BJ (cell line): ENCODE measurements at regions not wholly inside any gene's neighbourhood (a gene's known extent, or its start where the extent isn't known, plus 50 kb on each side); places are given as distances from the start of the nearest gene placed in this dataset.

Source experiments
- CTCF ChIA-PET: fragments of 350-600 bp; formaldehyde crosslinking; extraction: SDS; loops from one replicate; lab custom pipeline; 2021; ENCODE audit warnings: antibody characterized with exemption, inconsistent platforms; lab: Yijun Ruan, JAX
- POLR2A ChIA-PET: fragments of 300-600 bp; sonication (Branson Sonifier 250); formaldehyde crosslinking; extraction: SDS; loops from one replicate; lab custom pipeline; 2021; ENCODE audit warnings: antibody characterized with exemption; lab: Charles Lee
- DNase-seq: peaks from one replicate; pipeline ENCODE4 v3.0.0-alpha.2; 2011; ENCODE audit warnings: low read depth
- H3K27me3 ChIP-seq: 2 replicates; pipeline ENCODE4 v1.6.0; 2011; ENCODE audit warnings: low read length; ENCODE audit not compliant: control insufficient read depth, insufficient read depth
- H3K36me3 ChIP-seq: 2 replicates; pipeline ENCODE4 v1.5.1; 2011; ENCODE audit warnings: low read length; ENCODE audit not compliant: control insufficient read depth, insufficient read depth
- H3K4me3 ChIP-seq: 2 replicates; pipeline ENCODE4 v1.5.1; 2011; ENCODE audit warnings: low read depth, mild to moderate bottlenecking, control low read depth, low read length
- CTCF ChIP-seq: IDR thresholded peaks from 2 replicates; pipeline ENCODE4 v1.5.1; 2011; ENCODE audit warnings: low read depth, mild to moderate bottlenecking, control low read depth, inconsistent platforms, low read length, moderate library complexity; ENCODE audit not compliant: insufficient read depth

DNA sequence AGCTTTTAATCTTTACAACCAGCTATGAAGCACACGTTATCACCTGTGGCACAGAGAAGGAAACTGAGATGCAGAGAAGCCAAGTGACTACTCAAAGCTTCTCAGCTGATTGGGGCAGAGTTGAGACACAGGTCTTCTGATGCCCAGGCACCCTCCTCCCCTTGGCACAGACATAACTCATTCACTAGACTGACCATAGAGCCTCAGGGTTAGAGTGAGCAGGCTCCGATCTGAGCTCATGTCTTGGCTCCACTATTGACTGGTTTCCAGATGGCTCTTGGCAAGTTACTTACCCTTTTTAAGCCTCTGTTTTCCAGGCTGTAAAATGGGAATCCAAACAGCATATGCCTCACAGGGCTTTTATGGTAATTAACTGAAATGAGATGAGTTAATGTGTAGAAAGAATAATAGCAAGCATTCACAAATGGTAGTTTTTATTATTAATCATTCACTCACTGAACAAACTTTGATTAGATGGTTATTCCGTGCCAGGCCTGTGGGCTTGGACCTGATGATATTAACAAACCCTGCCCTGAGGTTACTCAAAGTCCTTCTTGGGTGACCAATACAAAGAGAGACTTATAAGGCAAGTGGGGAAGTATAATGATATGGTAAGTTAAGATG lies 184.3 kb downstream of the ANXA2 start:
- no peaks in the 10 kb centered on the region for H3K36me3 ChIP-seq
- CTCF ChIA-PET: interaction anchor here (0.9 kb wide), 1 partner anchor 20 kb away, joined by 3 read pairs; no protein-coding TSS in a partner anchor
- DNase-seq: no peak
- no peak overlapping the region for H3K4me3 ChIP-seq
- no peak for TF ChIP-seq CTCF
- POLR2A ChIA-PET: no interaction called here
- H3K27me3 ChIP-seq: no peaks in the 10 kb centered on the region

- Histone ChIP-seq H3K36me3 (no peaks in the 10 kb centered on the region), H3K27me3 (no peaks in the 10 kb centered on the region; the same call in 1 of the 2 replicates), H3K4me3 (no peak overlapping the region)
- TF ChIP-seq CTCF: no peak
- POLR2A ChIA-PET: no interaction called here
- DNase-seq: no peak
- CTCF ChIA-PET: interaction anchor here (0.9 kb wide), 1 partner anchor 19 kb away, joined by 3 read pairs; no protein-coding TSS in a partner anchor
Measured at GRCh38 chr15:60214201-60214600, 183.6 kb downstream of the ANXA2 start.

- ChIA-PET POLR2A (no interaction called here), CTCF (interaction anchor here (0.7 kb wide), 1 partner anchor 36 kb away, joined by 3 read pairs; no protein-coding TSS in a partner anchor)
- Histone ChIP-seq H3K4me3 (no peak overlapping the region), H3K36me3 (no peaks in the 10 kb centered on the region), H3K27me3 (no peaks in the 10 kb centered on the region; the same call in 1 of the 2 replicates)
- no peak for TF ChIP-seq CTCF
- DNase-seq: no peak
Measured at GRCh38 chr15:60215225-60215963, 182.4 kb downstream of the ANXA2 start.

DNA sequence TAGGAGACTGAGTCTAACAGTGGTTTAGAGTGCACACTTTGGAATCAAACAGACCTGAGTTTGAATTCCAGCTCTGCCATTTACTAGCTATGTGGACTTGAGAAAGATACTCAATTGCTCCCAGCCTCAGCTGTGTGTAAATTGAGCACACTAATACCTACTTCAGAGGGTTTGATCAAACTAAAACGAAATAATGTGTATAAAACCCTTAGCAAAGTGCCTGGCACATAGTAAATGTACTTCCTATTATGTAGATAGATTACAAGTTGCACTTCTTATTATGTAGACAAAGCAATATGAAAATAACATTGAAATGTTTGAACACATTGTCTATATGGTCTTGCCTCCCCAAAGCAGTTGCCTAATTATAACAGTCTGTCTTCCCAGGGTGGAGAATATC lies 180.6 kb downstream of the ANXA2 start:
- Histone ChIP-seq H3K36me3 (no peaks in the 10 kb centered on the region), H3K27me3 (no peaks in the 10 kb centered on the region; the same call in 1 of the 2 replicates), H3K4me3 (no peak overlapping the region)
- no peak for DNase-seq
- TF ChIP-seq CTCF: no peak
- POLR2A ChIA-PET: no interaction called here
- CTCF ChIA-PET: no interaction called here

- POLR2A ChIA-PET: no interaction called here
- H3K36me3 ChIP-seq: no peaks in the 10 kb centered on the region
- no peaks in the 10 kb centered on the region; the same call in 1 of the 2 replicates for H3K27me3 ChIP-seq
- CTCF ChIA-PET: no interaction called here
- no peak for DNase-seq
- TF ChIP-seq CTCF: no peak
- H3K4me3 ChIP-seq: no peak overlapping the region
Measured at GRCh38 chr15:60218256-60218655, 179.5 kb downstream of the ANXA2 start.
